Activated naive CD8-positive, alpha-beta T cell treated with anti-CD3 and anti-CD28 coated beads, Interleukin-2, amount 10 ng/mL, durations not matched to agents 7 days and 5 days (primary cell): ENCODE measurements at regions not wholly inside any gene's neighbourhood (a gene's known extent, or its start where the extent isn't known, plus 50 kb on each side); places are given as distances from the start of the nearest gene placed in this dataset.
"Not testable (repeated sequence)": the region's sequence is repeated elsewhere in the genome, so short reads cannot be mapped to it uniquely, and the experiment has no call there.

Experiments
- ATAC-seq: fragments of 150-1000 bp; cut with Tn5 transposase; one replicate; pipeline ENCODE4 v1.10.0; 2021; ENCODE audit warnings: low read depth, moderate library complexity
- POLR2A ChIA-PET: fragments of 350-600 bp; sonication (Branson Sonifier 250); formaldehyde crosslinking; loops from one replicate; lab custom pipeline; 2021; ENCODE audit warnings: antibody characterized with exemption; lab: Charles Lee
- DNase-seq: peaks from one replicate; pipeline ENCODE4 v3.0.0; 2021
- H3K27ac Mint-ChIP-seq: one replicate; pipeline ENCODE4 v1.8.0; 2022; ENCODE audit warnings: mild to moderate bottlenecking, mixed read lengths
- H3K27me3 Mint-ChIP-seq: one replicate; pipeline ENCODE4 v1.8.0; 2022; ENCODE audit warnings: mild to moderate bottlenecking, moderate library complexity, mixed read lengths
- H3K36me3 Mint-ChIP-seq: one replicate; pipeline ENCODE4 v1.8.0; 2021; ENCODE audit warnings: mild to moderate bottlenecking, mixed read lengths
- H3K4me1 Mint-ChIP-seq: one replicate; pipeline ENCODE4 v1.8.0; 2021; ENCODE audit warnings: mixed read lengths
- H3K4me3 Mint-ChIP-seq: one replicate; pipeline ENCODE4 v1.8.0; 2022; ENCODE audit warnings: mild to moderate bottlenecking, moderate library complexity, mixed read lengths
- H3K9me3 Mint-ChIP-seq: one replicate; pipeline ENCODE4 v1.8.0; 2021; ENCODE audit warnings: mixed read lengths

GRCh38 chr10:35973912-35974591 lies 332.0 kb upstream of the FZD8 start:
- ATAC-seq, DNase-seq, POLR2A ChIA-PET, H3K4me1 Mint-ChIP-seq, H3K4me3 Mint-ChIP-seq, H3K36me3 Mint-ChIP-seq, H3K27ac Mint-ChIP-seq, H3K27me3 Mint-ChIP-seq, H3K9me3 Mint-ChIP-seq: not testable (repeated sequence)

- H3K27me3 Mint-ChIP-seq, result no peaks in the 10 kb centered on the region
- peaks cover 4% of the 10 kb centered on the region for H3K9me3 Mint-ChIP-seq
- H3K27ac Mint-ChIP-seq, result no peak overlapping the region
- H3K4me3 Mint-ChIP-seq, result no peak overlapping the region
- DNase-seq, result no peak
- ATAC-seq, result no peak
- no peaks in the 10 kb centered on the region for H3K4me1 Mint-ChIP-seq
- H3K36me3 Mint-ChIP-seq, result no peaks in the 10 kb centered on the region
- POLR2A ChIA-PET, result no interaction called here
Measured at GRCh38 chr10:35972275-35972674, 330.2 kb upstream of the FZD8 start.

GRCh38 chr10:35971397-35971796 lies 329.3 kb upstream of the FZD8 start:
- Mint-ChIP-seq H3K27ac (no peak overlapping the region), H3K4me1 (no peaks in the 10 kb centered on the region), H3K36me3 (no peaks in the 10 kb centered on the region), H3K4me3 (no peak overlapping the region), H3K27me3 (no peaks in the 10 kb centered on the region), H3K9me3 (peaks cover 7% of the 10 kb centered on the region)
- POLR2A ChIA-PET, result no interaction called here
- no peak for DNase-seq
- ATAC-seq, result no peak

GRCh38 chr10:35963685-35964084 lies 321.6 kb upstream of the FZD8 start:
- Mint-ChIP-seq H3K4me3 (no peak overlapping the region), H3K27ac (no peak overlapping the region), H3K36me3 (no peaks in the 10 kb centered on the region), H3K4me1 (no peaks in the 10 kb centered on the region), H3K9me3 (peaks cover 7% of the 10 kb centered on the region), H3K27me3 (no peaks in the 10 kb centered on the region)
- POLR2A ChIA-PET, result no interaction called here
- no peak for DNase-seq
- no peak for ATAC-seq

GRCh38 chr10:35961501-35961900 lies 319.4 kb upstream of the FZD8 start:
- POLR2A ChIA-PET, result no interaction called here
- no peaks in the 10 kb centered on the region for H3K4me1 Mint-ChIP-seq

GRCh38 chr10:35959252-35959651 lies 317.2 kb upstream of the FZD8 start:
- H3K36me3 Mint-ChIP-seq, result no peaks in the 10 kb centered on the region
- H3K27me3 Mint-ChIP-seq, result no peaks in the 10 kb centered on the region
- no peak overlapping the region for H3K27ac Mint-ChIP-seq
- POLR2A ChIA-PET, result no interaction called here
- no peaks in the 10 kb centered on the region for H3K4me1 Mint-ChIP-seq
- no peak overlapping the region for H3K4me3 Mint-ChIP-seq
- ATAC-seq (no peak), DNase-seq (no peak)
- H3K9me3 Mint-ChIP-seq, result peaks cover 4% of the 10 kb centered on the region

More at GRCh38 chr10:35961501-35961900, 319.4 kb upstream of the FZD8 start:
- no peaks in the 10 kb centered on the region for H3K27me3 Mint-ChIP-seq
- H3K9me3 Mint-ChIP-seq, result peaks cover 5% of the 10 kb centered on the region
- no peak overlapping the region for H3K4me3 Mint-ChIP-seq
- ATAC-seq, result no peak
- H3K36me3 Mint-ChIP-seq, result no peaks in the 10 kb centered on the region
- no peak overlapping the region for H3K27ac Mint-ChIP-seq
- DNase-seq, result no peak

GRCh38 chr10:35958609-35959008 lies 316.5 kb upstream of the FZD8 start:
- not testable (repeated sequence) for H3K9me3 Mint-ChIP-seq

GRCh38 chr10:35950701-35951100 lies 308.6 kb upstream of the FZD8 start:
- Mint-ChIP-seq H3K36me3 (no peaks in the 10 kb centered on the region), H3K9me3 (peaks cover 6% of the 10 kb centered on the region), H3K27ac (no peak overlapping the region), H3K4me3 (no peak overlapping the region), H3K4me1 (no peaks in the 10 kb centered on the region), H3K27me3 (no peaks in the 10 kb centered on the region)
- POLR2A ChIA-PET, result no interaction called here
- ATAC-seq (no peak), DNase-seq (no peak)

More at GRCh38 chr10:35958609-35959008, 316.5 kb upstream of the FZD8 start:
- H3K27ac Mint-ChIP-seq, DNase-seq, H3K4me3 Mint-ChIP-seq, H3K27me3 Mint-ChIP-seq, ATAC-seq, H3K36me3 Mint-ChIP-seq, POLR2A ChIA-PET, H3K4me1 Mint-ChIP-seq: not testable (repeated sequence)

- ATAC-seq, result no peak
Measured at GRCh38 chr10:35950226-35950625, 308.1 kb upstream of the FZD8 start.

GRCh38 chr10:35949811-35950211 lies 307.7 kb upstream of the FZD8 start:
- H3K4me3 Mint-ChIP-seq, result no peak overlapping the region
- no peak for ATAC-seq
- POLR2A ChIA-PET, result no interaction called here

More at GRCh38 chr10:35950226-35950625, 308.1 kb upstream of the FZD8 start:
- Mint-ChIP-seq H3K36me3 (no peaks in the 10 kb centered on the region), H3K27ac (no peak overlapping the region), H3K27me3 (no peaks in the 10 kb centered on the region), H3K4me3 (no peak overlapping the region), H3K9me3 (peaks cover 6% of the 10 kb centered on the region), H3K4me1 (no peaks in the 10 kb centered on the region)
- POLR2A ChIA-PET, result no interaction called here
- no peak for DNase-seq

GRCh38 chr10:35946556-35946955 lies 304.5 kb upstream of the FZD8 start:
- H3K36me3 Mint-ChIP-seq, result no peaks in the 10 kb centered on the region

More at GRCh38 chr10:35949811-35950211, 307.7 kb upstream of the FZD8 start:
- Mint-ChIP-seq H3K9me3 (peaks cover 6% of the 10 kb centered on the region), H3K36me3 (no peaks in the 10 kb centered on the region), H3K27me3 (no peaks in the 10 kb centered on the region), H3K4me1 (no peaks in the 10 kb centered on the region), H3K27ac (no peak overlapping the region)
- no peak for DNase-seq

GRCh38 chr10:35942057-35942456 lies 300.0 kb upstream of the FZD8 start:
- H3K27ac Mint-ChIP-seq, result no peak overlapping the region
- no peaks in the 10 kb centered on the region for H3K36me3 Mint-ChIP-seq
- POLR2A ChIA-PET, result no interaction called here
- H3K27me3 Mint-ChIP-seq, result no peaks in the 10 kb centered on the region
- ATAC-seq, result no peak
- H3K4me3 Mint-ChIP-seq, result no peak overlapping the region
- H3K4me1 Mint-ChIP-seq, result no peaks in the 10 kb centered on the region
- no peak for DNase-seq
- H3K9me3 Mint-ChIP-seq, result peaks cover 3% of the 10 kb centered on the region

More at GRCh38 chr10:35946556-35946955, 304.5 kb upstream of the FZD8 start:
- Mint-ChIP-seq H3K4me1 (no peaks in the 10 kb centered on the region), H3K27me3 (no peaks in the 10 kb centered on the region), H3K4me3 (no peak overlapping the region), H3K27ac (no peak overlapping the region), H3K9me3 (peaks cover 2% of the 10 kb centered on the region)
- POLR2A ChIA-PET, result no interaction called here
- DNase-seq (no peak), ATAC-seq (no peak)

GRCh38 chr10:35940141-35941041 lies 298.3 kb upstream of the FZD8 start:
- H3K36me3 Mint-ChIP-seq, result no peaks in the 10 kb centered on the region
- no peak for DNase-seq
- peaks cover 3% of the 10 kb centered on the region for H3K9me3 Mint-ChIP-seq
- POLR2A ChIA-PET, result no interaction called here
- no peaks in the 10 kb centered on the region for H3K4me1 Mint-ChIP-seq
- no peak overlapping the region for H3K4me3 Mint-ChIP-seq
- H3K27ac Mint-ChIP-seq, result no peak overlapping the region
- no peaks in the 10 kb centered on the region for H3K27me3 Mint-ChIP-seq
- ATAC-seq, result no peak

GRCh38 chr10:35938160-35938559 lies 296.1 kb upstream of the FZD8 start:
- peaks cover 3% of the 10 kb centered on the region for H3K9me3 Mint-ChIP-seq
- H3K4me3 Mint-ChIP-seq, result no peak overlapping the region
- H3K27me3 Mint-ChIP-seq, result no peaks in the 10 kb centered on the region
- no peaks in the 10 kb centered on the region for H3K36me3 Mint-ChIP-seq
- no peak for DNase-seq
- POLR2A ChIA-PET, result no interaction called here
- no peak for ATAC-seq
- no peak overlapping the region for H3K27ac Mint-ChIP-seq
- no peaks in the 10 kb centered on the region for H3K4me1 Mint-ChIP-seq
